DMS53 (cell line): ENCODE measurements at regions not wholly inside any gene's neighbourhood (a gene's known extent, or its start where the extent isn't known, plus 50 kb on each side); places are given as distances from the start of the nearest gene placed in this dataset.
"Not testable (repeated sequence)": the region's sequence is repeated elsewhere in the genome, so short reads cannot be mapped to it uniquely, and the experiment has no call there.

Experiments
- DNase-seq: peaks from one replicate; lab custom pipeline; 2025; lab: John Stamatoyannopoulos, UW

DNA sequence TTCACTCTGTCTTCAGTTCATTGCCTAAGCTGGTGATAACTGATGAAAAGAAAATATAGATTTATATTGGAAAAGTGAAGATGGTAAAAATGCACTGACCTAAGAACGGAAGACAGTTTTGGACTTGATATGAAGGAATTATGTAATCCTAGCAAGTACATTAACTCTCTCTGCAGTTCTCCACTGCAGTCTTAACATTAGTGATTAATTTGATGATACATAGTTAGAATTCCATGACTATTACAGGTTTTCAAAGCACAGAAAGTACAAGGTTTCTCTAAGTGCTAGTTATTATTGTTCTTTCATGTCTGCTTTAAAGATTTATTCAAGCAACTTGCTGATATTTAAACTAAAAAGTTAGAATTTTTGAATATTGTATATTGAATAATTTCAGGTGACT lies 1591.7 kb upstream of the ADGRL3 start:
- DNase-seq: no peak

DNA sequence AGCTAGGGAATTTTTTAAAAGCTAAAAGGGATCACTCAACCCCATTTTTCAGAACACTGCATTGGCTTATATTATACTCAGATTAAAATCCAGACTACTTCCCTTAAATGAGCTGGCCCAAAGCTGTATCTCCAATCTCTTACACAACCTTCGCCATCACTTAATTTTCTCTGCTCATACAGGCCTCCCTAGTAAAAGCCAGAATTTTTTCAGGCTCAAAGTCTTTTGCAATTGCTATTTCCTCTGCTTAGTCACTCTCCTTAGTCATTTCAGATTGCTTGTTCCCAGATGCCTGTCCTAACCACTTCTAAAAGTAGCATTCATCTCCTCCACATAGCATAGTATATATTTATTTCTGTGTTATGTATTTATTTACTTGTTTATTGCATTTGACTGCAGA lies 1587.9 kb upstream of the ADGRL3 start:
- DNase-seq: no peak

DNA sequence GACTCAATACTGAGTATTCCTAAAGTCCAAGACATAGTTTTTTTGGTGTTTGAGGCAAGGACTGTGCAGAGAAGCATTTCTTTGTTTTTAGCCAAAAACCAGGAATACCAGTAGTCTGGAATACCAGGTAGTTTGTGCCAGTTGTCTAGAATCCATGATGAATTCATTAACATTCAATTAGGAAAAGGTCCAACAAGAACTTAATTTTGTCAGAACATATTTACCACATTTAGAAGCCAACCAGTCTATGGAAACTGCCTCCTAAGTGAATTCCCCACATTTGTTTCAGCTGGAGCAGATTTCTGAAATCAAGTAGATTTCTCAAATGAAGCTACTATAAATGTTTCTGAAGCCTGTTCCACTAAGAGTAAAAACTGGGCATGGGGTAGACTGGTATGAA lies 1584.8 kb upstream of the ADGRL3 start:
- DNase-seq: no peak

DNA sequence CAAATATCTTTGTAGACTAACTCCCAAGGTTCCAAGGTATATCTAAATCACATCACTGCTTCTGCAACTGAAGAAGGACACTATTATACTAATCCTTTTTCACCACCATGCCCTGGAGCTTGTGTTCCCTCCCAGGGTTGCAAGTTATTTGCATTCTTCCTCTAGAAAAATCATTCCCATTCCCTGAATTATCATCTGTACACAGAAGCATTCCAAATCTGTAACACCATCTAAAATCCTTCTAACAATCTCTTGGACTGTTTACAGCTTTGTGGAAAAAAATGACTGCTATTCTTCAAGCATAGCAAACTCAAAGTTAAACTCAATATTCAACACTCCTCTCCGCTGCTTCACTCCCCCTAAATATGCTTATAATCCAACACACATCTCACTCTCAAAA lies 1570.8 kb upstream of the ADGRL3 start:
- no peak for DNase-seq

DNA sequence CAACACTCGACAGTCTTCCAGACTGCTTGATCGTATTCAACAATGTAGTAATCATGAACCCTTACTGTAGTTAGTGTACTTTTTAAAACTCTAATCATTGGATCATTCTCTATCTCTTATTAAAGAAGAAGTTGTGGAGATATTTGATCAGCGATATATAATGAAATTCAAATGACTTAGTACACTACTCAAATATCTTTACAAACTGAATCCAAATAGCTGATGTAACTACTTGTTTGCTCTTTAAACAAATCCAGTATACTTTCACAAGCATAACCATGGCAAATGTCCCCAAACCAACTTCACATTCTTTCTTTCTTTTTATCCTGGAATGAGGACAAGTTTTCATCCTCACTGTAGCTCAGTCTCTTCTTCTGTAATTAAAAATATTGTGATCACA lies 1569.9 kb upstream of the ADGRL3 start:
- no peak for DNase-seq

DNA sequence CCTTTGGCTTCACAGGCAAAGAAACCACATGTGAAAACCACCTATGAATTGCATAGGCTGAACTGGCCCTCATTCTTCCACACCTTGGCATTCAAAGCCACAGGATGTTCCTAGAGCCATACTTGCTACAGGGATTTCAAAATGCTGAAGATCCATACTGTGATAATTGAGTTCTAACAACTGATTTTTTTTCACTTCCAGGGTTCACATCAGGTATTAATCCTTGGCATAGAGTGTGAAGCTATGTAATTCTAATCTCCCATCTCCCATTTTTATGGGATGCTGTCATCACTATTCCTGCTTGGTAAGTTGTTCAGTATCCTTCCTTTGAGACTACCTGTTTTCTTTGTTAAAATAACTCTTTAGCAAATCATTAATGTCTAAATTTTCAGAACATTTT lies 1569.2 kb upstream of the ADGRL3 start:
- no peak for DNase-seq

DNA sequence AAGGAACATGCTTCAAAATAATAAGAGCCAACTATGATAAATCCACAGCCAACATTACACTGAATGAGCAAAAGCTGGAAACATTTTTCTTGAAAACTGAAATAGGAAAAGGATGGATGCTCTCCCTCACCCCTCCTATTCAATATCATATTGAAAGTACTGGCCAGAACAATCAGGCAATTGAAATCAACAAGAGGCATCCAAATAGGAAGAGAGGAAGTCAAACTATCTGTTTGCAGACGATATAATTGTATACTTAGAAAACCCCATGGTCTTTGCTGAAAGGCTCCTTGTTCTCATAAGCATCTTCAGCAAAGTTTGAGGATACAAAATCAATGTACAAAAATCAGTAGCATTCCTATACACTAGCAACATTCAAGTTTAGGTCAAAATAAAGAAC lies 1562.5 kb upstream of the ADGRL3 start:
- no peak for DNase-seq

DNA sequence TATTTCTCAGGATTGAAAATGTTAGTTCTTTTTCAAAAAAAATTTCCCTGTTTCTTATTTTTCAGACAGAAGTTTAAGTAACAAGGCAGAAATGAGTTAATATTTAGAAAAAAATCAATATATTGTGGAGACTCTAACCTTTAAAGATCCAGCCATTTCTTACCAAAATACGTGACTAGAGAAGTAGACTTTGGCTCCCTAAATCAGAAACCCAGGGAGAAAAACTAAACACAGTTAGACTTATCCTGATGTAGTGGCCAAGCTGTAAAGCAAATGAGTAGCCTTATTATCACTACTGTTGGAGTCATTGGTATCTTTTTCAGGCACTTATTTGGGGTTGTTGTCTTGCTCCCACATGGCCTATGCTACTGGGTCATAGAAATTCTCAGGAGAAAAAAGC lies 1556.4 kb upstream of the ADGRL3 start:
- DNase-seq: no peak

DNA sequence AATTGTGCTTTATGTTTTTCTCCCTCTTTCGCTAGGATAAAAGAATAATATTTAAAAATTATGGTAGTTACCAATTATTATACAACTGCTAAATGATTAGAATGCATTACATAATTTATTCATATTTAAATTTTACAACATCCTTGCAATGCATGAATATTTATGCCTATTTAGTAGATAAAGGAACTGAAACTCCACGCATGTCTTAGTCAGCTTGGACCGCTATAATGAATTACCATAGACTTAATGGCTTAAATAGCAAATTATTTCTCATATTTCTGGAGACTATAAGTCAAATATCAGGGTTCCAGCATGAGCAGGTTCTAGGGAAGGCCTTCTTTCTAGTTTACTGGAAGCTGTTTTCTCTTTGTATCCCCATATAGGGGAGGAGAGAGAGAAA lies 1555.4 kb upstream of the ADGRL3 start:
- no peak for DNase-seq

DNA sequence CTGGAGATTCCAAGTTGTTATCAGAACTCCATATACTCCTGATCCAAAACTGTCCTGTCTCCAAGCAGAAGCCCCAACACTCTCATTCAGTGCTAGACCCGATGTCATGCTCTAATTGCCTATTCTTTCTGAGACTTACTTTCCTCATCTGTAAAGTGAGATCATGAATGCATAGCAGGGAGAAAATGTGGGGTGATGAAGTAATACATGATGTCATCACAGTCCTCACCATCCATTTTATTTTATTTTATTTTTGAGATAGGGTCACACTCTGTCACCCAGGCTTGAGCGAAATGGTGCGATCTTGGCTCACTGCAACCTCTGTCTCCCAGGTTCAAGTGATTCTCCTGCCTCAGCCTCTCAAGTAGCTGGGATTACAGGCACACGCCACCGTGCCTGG lies 1554.0 kb upstream of the ADGRL3 start:
- DNase-seq: no peak

DNA sequence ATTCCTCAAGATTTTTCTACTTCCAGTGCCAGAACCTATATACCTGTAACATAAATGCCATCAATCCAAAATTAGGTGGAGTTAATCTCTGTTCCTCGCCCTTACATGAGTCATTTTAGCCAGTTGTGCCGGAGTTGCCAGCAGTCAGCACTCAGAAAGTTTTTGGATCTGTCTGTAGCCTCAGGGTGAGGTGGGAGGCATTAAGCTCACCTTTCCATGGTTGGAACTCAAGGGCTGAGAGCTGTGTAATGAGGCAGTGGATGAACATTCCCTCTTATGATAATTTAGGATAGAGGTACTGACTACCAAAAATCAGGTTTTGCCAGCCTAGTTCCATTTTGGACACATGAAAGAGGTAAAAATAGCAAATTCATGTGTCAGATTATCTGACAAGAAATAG lies 1553.1 kb upstream of the ADGRL3 start:
- DNase-seq: no peak

DNA sequence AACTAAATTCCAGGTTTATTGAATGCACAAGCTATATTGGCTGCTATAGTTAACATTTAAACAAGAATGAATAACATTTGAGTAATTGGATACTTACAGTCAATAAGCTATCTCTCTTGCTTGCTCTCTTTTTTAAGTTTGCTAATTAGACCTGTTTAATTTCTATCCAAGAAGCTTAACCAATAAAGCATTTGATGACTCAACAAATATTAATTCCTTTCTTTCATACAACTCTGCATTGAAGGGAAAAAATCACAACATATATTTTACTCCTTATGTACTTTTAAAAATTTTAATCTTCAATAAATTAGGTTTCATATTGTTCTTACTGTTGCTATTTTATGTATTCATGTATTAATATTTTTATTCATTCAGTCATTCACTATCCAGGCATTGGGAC lies 1552.6 kb upstream of the ADGRL3 start:
- no peak for DNase-seq

DNA sequence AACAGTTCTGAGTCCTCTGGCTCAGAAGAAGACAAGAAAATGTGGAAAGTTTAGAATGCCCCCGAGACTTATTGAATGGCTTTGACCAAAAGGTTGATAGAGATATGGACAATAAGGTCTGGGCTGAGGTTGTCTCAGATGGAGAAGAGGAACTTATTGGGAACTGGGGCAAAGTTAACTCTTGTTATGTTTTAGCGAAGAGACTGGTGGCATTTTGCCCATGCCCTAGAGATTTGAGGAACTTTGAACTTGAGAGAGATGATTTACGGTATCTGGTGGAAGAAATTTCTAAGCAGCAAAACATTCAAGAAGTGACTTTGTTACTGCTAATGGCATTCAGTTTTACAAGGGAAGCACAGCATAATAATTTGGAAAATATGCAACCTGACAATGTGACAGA lies 1549.3 kb upstream of the ADGRL3 start:
- no peak for DNase-seq

DNA sequence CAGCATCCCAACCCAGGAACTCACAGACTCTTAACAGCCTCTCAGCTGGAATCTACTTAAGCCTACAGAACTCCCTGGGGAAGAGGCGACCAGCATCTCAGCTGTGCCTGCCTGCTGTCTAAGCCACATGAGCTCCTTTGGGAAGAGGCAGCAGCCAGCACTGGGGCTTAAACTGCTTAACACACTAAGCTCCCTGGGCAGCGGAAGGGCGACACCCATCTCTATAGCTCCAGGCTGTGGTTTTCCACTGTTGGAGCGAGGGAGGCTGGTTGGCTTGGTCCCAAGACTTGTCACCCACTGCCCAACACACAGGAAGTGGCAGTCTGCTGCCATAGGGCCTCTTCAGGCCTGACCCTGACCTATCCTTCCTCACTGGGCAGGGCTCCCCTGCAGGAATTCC lies 1544.1 kb upstream of the ADGRL3 start:
- no peak for DNase-seq

DNA sequence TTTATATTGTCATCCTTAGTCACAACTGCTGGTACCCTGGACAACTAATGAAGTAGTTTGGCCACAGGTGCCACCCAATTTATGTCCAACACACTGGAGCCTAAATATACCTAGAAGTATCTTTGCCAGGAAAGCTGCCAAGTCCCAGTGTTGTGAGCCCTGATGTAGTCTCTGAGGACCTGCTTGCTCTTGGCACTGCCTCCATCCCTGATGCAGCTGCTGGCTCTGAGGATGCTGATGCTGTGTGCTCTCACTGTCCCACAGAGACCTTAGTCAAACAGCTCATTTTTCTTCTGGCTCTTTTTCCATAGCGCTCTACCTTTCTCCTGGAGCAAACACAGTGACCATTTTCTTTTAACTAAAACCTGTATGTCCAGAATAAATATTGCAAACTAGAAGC lies 1535.4 kb upstream of the ADGRL3 start:
- DNase-seq: peak; percentile 2

DNA sequence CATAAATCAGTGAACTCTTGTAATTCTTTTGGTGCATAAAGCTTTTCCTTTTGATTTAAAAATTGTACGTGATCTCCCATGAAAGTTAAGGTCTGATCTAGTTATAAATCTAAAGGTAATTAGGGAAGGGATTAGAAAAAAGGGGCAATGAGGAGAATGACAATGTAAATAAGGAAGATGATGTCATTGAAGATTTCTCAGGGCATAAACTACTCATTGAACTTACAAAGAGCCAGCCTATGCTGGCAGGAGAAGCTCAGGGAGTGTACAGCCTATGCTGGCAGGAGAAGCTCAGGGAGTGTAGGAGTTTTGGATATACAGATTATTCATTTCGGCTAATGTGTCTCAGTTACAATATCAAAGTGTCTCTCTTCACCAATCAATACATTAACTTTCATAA lies 1533.5 kb upstream of the ADGRL3 start:
- DNase-seq: no peak

DNA sequence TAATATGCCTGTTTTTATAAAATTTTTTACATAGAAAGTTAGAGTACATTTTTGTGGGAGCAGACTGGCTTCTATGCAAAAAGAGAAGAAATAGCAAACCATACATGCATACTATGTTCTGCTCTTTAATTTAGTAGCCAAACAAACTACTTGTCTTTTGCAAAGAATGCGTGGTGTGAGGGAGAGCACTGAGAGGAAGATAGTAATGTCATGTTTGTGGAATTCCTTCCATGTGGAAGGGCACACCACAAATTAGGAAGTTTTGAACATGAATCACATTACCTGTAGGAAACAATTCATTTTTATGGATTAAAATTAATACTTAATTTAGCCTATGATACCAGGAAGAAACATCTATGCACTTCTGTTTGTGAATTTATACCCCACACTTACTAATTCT lies 1529.1 kb upstream of the ADGRL3 start:
- no peak for DNase-seq

DNA sequence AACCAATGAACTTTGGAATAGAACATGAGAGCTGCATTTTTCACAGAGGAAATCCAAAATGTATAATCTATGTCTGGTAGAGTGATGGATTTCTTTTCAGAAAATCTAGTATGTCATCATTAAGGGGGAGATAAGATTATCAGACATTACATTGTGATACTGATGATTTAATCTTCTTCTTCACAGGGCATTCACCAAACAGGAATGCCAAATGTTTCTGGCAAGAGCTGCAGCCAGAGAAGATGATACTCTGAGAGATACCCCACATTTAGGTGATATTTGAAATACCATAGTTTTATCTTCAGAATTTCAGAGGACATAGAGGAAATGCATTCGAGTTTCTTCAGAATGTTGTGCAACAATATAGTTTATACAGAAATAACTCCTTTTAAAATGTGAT lies 1523.7 kb upstream of the ADGRL3 start:
- DNase-seq: no peak

DNA sequence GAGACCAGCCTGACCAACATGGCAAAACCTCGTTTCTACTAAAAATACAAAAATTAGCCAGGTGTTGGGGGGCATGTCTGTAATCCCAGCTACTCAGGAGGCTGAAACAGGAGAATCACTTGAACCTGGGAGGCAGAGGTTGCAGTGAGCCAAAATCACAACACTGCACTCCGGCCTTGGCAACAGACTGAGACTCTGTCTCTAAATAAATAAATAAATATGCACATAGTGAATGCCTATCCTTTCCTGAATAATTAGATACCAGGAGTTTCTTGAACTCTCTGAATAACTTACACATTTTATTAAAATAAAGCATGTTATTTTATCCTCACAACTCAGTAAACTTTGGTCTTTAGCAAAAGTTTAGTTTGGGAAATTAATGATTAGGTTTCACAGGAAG lies 1523.1 kb upstream of the ADGRL3 start:
- DNase-seq: not testable (repeated sequence)

DNA sequence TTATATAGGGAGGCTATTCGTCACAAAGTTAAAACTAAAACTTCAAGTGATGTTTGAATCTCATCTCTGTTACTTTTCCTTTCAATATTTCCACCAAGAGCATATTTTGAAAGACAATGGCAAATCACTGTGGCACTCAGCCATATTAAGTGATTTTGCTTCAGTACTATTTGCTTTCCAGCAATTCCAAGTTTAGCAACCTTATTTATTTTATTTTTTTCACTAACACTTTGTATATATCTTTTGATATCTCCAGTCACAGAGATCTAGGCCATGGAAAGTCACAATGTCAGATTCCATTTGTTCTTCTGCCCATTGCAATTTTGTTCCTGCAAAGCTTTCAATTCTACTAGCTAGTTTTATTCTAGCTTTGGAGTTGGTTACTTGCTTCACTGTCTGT lies 1514.5 kb upstream of the ADGRL3 start:
- DNase-seq: no peak

DNA sequence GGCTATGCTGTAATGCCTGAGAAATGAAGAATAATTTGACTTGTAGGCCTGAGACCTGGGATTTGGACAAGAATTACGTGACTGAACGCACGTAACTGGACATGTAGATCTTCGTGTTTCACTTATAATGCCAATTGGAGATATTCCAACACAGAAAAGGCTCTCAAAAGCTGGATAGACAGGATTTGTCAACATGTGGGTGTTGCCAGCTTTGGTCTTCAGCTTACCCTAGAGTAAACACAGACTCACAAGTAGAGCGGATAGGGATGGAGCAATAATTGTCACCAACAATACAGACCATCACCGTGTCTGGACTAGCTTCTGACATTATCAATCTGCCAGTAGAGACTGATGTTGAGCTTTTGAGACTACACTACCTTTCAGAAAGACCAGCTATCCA lies 1511.0 kb upstream of the ADGRL3 start:
- peak; percentile 73 for DNase-seq

DNA sequence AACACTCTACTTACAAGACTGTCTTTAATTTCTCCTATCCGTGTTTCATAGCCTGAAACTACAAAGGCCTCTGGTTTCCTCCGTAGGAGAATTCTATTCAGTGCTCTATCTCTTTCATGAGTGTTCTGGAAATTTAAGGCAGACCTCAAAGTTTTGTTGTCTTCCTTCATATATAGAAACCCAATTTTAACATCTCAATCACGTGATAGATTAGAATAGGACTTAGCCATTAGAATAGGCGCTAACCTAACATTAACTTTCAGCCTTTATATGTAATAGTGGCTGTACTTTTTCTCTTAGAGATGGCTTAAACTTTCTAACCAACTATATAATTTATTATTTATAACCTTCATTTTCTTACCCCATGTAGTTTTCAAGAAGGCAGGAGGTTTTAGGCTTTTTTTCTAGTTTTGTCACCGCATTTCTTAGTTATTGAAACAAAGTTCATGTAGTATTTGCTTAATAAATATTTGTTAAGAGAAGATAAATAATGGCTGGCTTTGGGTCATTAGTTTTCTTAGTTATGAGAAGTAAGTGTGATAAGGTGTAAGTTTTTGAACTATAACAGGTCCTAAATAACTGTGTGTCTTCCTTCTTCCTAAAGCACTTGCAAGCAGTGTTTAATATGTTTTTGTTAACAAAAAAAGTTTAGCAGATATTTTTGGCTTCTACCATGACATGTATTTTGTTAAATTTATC lies 1504.6 kb upstream of the ADGRL3 start:
- DNase-seq: no peak

DNA sequence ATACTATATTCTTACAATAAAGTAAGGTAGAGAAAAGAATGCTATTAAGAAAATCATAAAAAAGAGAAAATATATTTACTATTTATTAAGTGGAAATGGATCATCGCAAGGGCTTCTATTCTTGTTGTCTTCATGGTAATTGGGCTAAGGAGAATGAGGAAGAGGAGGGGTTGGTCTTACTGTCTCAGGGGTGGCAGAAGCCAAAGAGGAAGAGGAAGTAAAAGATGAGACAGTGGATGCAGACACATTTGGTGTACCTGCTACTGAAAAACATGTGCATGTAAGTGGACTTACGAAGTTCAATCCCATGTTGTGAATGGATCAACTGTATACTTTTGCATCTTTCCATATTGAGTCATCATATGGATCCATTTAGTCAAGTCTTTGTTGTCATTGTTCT lies 1502.1 kb upstream of the ADGRL3 start:
- DNase-seq: no peak

DNA sequence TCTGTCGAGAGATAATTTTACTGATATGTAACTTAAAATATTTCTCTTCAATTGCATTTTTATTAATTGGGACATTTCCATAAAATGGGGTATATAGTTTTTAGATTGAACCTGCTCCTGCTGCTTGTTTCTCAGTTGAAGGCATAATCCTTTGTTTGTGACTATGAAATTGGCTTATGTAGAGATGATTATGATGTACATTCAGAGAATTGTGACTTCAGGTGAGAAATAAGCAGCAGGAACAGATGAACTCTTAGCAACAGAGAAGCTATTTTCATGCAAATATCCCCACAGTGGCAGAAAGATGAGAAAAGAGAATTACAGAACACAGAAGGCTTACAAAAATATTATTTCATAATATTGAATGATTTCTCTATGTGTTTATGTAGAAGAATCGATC lies 1499.5 kb upstream of the ADGRL3 start:
- no peak for DNase-seq

DNA sequence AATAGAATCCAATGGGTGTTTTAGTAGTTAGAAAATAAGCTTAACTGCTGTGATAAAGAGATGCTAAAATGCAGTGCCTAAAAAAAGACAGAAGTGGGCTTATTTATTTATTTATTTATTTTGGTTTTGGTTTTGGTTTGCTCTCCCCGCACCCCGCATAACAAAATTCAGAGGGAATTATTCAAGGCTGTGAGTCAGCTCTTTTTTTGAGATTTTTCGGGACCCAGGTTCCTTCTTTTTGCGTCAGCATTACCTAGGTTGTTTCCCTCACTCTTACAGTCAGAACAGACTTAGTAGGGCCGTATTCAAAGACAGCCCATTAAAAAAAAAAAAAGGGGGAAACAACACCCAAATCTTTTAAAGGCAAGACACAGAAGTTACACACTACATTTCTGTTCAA lies 1495.5 kb upstream of the ADGRL3 start:
- no peak for DNase-seq
